Liver (tissue), 8 donors: ENCODE measurements at regions not wholly inside any gene's neighbourhood (a gene's known extent, or its start where the extent isn't known, plus 50 kb on each side); places are given as distances from the start of the nearest gene placed in this dataset.

Experiments
- DNase-seq: peaks from one replicate; pipeline ENCODE4 v3.0.0-alpha.2; 2017; ENCODE audit warnings: low spot score
- H3K27ac ChIP-seq, 2 donors: one replicate each; pipeline ENCODE4 v1.7.0; 2013; ENCODE audit warnings: inconsistent platforms in 2 of 2, low read length in 2 of 2, control low read depth in 1 of 2, low read depth in 1 of 2, mild to moderate bottlenecking in 1 of 2
- H3K27me3 ChIP-seq, 4 donors: one replicate each; pipeline versions ENCODE4 v1.6.1 to v1.7.0; 2013; ENCODE audit warnings: low read length in 3 of 4, inconsistent platforms in 1 of 4, mild to moderate bottlenecking in 1 of 4, moderate library complexity in 1 of 4; ENCODE audit not compliant: control insufficient read depth in 4 of 4, insufficient read depth in 4 of 4
- H3K36me3 ChIP-seq, 4 donors: one replicate each; pipeline versions ENCODE4 v1.6.1 to v1.7.0; 2013; ENCODE audit warnings: low read length in 3 of 4, mild to moderate bottlenecking in 3 of 4, low read depth in 1 of 4, moderate library complexity in 1 of 4; ENCODE audit not compliant: control insufficient read depth in 4 of 4, insufficient read depth in 3 of 4
- H3K4me1 ChIP-seq, 4 donors: one replicate each; pipeline versions ENCODE4 v1.6.1 to v1.7.0; 2013; ENCODE audit warnings: low read length in 3 of 4, mild to moderate bottlenecking in 3 of 4, moderate library complexity in 1 of 4; ENCODE audit not compliant: control insufficient read depth in 4 of 4, insufficient read depth in 4 of 4
- H3K4me3 ChIP-seq, 3 donors: one replicate each; pipeline versions ENCODE4 v1.6.1 to v1.7.0; 2013; ENCODE audit warnings: low read length in 3 of 3, control low read depth in 1 of 3, low read depth in 1 of 3, mild to moderate bottlenecking in 1 of 3
- H3K9ac ChIP-seq, 2 donors: one replicate each; pipeline ENCODE4 v1.7.0; 2013; ENCODE audit warnings: low read length in 2 of 2, mild to moderate bottlenecking in 2 of 2, moderate library complexity in 2 of 2, control low read depth in 1 of 2, low read depth in 1 of 2
- H3K9me3 ChIP-seq, 4 donors: one replicate each; pipeline versions ENCODE4 v1.6.1 to v1.7.0; 2013; ENCODE audit warnings: low read length in 3 of 4; ENCODE audit not compliant: control insufficient read depth in 4 of 4
- EGR1 ChIP-seq, 2 donors: IDR thresholded peaks; 2 replicates each; pipeline ENCODE4 v1.6.1; 2016 to 2018; ENCODE audit warnings: antibody characterized with exemption in 2 of 2, low read depth in 2 of 2
- GABPA ChIP-seq, 2 donors: IDR thresholded peaks in 1 of 2; conservative IDR thresholded peaks in 1 of 2; 2 replicates each; pipeline ENCODE4 v1.6.1; 2016; ENCODE audit warnings: antibody characterized with exemption in 2 of 2, mild to moderate bottlenecking in 1 of 2, moderate library complexity in 1 of 2
- HNF4A ChIP-seq, 2 donors: conservative IDR thresholded peaks; 2 replicates each; pipeline ENCODE4 v1.6.1; 2016; ENCODE audit warnings: antibody characterized with exemption in 2 of 2, mild to moderate bottlenecking in 2 of 2
- HNF4G ChIP-seq: IDR thresholded peaks from 2 replicates; pipeline ENCODE4 v1.6.1; 2016; ENCODE audit warnings: antibody characterized with exemption
- JUND ChIP-seq, 2 donors: IDR thresholded peaks; 2 replicates each; pipeline ENCODE4 v1.6.1; 2016; ENCODE audit warnings: antibody characterized with exemption in 2 of 2
- SP1 ChIP-seq: IDR thresholded peaks from 2 replicates; pipeline ENCODE4 v1.6.1; 2018; ENCODE audit warnings: antibody characterized with exemption, mild to moderate bottlenecking
- YY1 ChIP-seq: IDR thresholded peaks from 2 replicates; pipeline ENCODE4 v1.6.1; 2016; ENCODE audit warnings: antibody characterized with exemption, mild to moderate bottlenecking
- WGBS: extraction: QIAGEN DNeasy Blood & Tissue Kit; methylation state at CpG from one replicate; pipeline ENCODE4 v1.1.7; 2013; 5-methylcytosine and 5-hydroxymethylcytosine counted together
- TF ChIP-seq, protein P1 (sequence below): IDR thresholded peaks from 2 replicates; pipeline ENCODE4 v1.6.1; 2016; ENCODE audit warnings: antibody characterized with exemption, mild to moderate bottlenecking
- TF ChIP-seq, protein P2 (sequence below): IDR thresholded peaks from 2 replicates; pipeline ENCODE4 v1.6.1; 2016; ENCODE audit warnings: antibody characterized with exemption
- TF ChIP-seq, protein P3 (sequence below): fragments of 150-350 bp; IDR thresholded peaks from 2 replicates; pipeline ENCODE4 v1.5.1; 2017; ENCODE audit warnings: improper control_type of control experiment, low read depth, low read length; ENCODE audit not compliant: missing input control
- donor health status: healthy.
- donor health status: healthy.
- donor health status: healthy.
- donor health status: healthy.
- donor health status: healthy.

DNA sequence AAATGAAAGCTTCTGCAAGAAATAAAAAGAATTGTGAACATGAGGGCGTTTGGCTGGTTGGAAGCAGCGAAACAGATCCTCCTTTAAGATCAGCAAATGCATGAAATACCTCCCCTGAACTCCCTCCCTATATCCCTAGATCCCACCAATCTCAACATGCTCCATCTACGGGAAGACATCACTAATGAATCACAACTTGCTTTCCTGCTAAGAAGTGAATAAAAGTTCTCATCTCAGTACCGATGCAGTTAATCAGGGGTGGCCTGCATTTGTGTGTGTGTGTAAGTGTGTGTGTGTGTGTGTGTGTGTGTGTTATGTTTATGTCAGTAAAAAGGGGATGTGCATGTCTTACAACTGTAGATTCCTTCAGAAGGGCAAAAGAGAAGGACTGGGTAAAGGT is 238.7 kb downstream of the LIG4 start (continued):
- TF ChIP-seq, protein P1, sequence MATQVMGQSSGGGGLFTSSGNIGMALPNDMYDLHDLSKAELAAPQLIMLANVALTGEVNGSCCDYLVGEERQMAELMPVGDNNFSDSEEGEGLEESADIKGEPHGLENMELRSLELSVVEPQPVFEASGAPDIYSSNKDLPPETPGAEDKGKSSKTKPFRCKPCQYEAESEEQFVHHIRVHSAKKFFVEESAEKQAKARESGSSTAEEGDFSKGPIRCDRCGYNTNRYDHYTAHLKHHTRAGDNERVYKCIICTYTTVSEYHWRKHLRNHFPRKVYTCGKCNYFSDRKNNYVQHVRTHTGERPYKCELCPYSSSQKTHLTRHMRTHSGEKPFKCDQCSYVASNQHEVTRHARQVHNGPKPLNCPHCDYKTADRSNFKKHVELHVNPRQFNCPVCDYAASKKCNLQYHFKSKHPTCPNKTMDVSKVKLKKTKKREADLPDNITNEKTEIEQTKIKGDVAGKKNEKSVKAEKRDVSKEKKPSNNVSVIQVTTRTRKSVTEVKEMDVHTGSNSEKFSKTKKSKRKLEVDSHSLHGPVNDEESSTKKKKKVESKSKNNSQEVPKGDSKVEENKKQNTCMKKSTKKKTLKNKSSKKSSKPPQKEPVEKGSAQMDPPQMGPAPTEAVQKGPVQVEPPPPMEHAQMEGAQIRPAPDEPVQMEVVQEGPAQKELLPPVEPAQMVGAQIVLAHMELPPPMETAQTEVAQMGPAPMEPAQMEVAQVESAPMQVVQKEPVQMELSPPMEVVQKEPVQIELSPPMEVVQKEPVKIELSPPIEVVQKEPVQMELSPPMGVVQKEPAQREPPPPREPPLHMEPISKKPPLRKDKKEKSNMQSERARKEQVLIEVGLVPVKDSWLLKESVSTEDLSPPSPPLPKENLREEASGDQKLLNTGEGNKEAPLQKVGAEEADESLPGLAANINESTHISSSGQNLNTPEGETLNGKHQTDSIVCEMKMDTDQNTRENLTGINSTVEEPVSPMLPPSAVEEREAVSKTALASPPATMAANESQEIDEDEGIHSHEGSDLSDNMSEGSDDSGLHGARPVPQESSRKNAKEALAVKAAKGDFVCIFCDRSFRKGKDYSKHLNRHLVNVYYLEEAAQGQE, result no peak
- TF ChIP-seq HNF4A (conservative IDR thresholded peaks at IDR 0.05), result no peak
- no peak for TF ChIP-seq GABPA (IDR thresholded peaks at IDR 0.05 in 1 of 2, conservative IDR thresholded peaks at IDR 0.05 in 1 of 2)
- no peak for TF ChIP-seq YY1
- no peak for TF ChIP-seq EGR1 (IDR thresholded peaks at IDR 0.05; ENCODE audit: low read depth in 2 of 2)
- TF ChIP-seq SP1, result no peak

DNA sequence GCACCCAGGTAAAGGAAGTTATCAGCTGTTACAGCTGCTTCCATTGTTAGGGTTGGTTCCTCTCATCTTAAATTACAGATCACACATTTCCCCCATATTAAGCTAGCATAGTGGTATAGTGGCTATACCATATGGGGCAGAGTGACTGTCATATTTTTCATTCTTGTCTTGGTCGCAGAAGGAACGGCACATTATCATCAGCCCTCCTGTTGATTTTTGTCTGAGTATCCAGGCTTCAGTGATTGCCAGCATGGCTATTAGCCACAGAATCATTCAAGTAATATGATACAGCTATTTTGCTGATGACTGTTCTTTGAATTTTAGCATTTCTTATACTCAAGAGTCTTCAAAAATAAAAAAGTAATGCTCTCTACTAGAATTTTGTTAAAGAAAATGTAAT is 240.9 kb downstream of the LIG4 start:
- WGBS, result 82% methylated on average over 2 of the region's 2 CpGs
- no peak overlapping the region for H3K9ac ChIP-seq
- TF ChIP-seq JUND (IDR thresholded peaks at IDR 0.05) (no peak), EGR1 (IDR thresholded peaks at IDR 0.05; ENCODE audit: low read depth in 2 of 2) (no peak), YY1 (no peak)
- no peaks in the 10 kb centered on the region for H3K4me1 ChIP-seq
- no peak for DNase-seq
- H3K36me3 ChIP-seq, result no peaks in the 10 kb centered on the region
- H3K27me3 ChIP-seq, result no peaks in the 10 kb centered on the region
- no peaks in the 10 kb centered on the region for H3K9me3 ChIP-seq
- no peak overlapping the region for H3K4me3 ChIP-seq
- no peak overlapping the region for H3K27ac ChIP-seq

DNA sequence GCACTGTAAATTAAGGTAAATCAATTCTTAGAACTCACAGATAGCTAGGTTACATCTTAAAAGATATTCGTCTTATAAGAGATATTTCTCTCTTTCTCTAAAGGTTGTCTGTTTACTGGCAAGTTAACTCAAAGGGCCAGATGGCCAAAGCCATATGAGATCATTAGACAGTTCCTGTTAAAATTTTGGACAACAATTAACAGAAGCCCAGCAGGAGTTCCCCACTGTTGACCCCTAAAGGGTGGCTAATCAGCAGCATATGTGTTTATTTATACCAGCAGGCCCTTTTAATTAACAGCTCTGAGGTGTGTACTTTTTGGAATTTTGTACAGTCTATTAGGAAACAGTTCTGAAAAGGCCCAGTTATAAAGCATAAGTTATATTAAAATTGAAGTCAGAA is 245.8 kb downstream of the LIG4 start:
- Histone ChIP-seq H3K36me3 (no peaks in the 10 kb centered on the region), H3K4me1 (no peaks in the 10 kb centered on the region), H3K27me3 (no peaks in the 10 kb centered on the region), H3K27ac (no peak overlapping the region), H3K4me3 (no peak overlapping the region), H3K9ac (no peak overlapping the region), H3K9me3 (no peaks in the 10 kb centered on the region)
- 70% methylated on average over 1 of the region's 1 CpG for WGBS
- no peak for DNase-seq
- TF ChIP-seq YY1 (no peak), HNF4G (no peak), JUND (IDR thresholded peaks at IDR 0.05) (no peak), HNF4A (conservative IDR thresholded peaks at IDR 0.05) (no peak)
- TF ChIP-seq, protein P2, sequence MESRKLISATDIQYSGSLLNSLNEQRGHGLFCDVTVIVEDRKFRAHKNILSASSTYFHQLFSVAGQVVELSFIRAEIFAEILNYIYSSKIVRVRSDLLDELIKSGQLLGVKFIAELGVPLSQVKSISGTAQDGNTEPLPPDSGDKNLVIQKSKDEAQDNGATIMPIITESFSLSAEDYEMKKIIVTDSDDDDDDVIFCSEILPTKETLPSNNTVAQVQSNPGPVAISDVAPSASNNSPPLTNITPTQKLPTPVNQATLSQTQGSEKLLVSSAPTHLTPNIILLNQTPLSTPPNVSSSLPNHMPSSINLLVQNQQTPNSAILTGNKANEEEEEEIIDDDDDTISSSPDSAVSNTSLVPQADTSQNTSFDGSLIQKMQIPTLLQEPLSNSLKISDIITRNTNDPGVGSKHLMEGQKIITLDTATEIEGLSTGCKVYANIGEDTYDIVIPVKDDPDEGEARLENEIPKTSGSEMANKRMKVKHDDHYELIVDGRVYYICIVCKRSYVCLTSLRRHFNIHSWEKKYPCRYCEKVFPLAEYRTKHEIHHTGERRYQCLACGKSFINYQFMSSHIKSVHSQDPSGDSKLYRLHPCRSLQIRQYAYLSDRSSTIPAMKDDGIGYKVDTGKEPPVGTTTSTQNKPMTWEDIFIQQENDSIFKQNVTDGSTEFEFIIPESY, result no peak
- TF ChIP-seq, protein P3, sequence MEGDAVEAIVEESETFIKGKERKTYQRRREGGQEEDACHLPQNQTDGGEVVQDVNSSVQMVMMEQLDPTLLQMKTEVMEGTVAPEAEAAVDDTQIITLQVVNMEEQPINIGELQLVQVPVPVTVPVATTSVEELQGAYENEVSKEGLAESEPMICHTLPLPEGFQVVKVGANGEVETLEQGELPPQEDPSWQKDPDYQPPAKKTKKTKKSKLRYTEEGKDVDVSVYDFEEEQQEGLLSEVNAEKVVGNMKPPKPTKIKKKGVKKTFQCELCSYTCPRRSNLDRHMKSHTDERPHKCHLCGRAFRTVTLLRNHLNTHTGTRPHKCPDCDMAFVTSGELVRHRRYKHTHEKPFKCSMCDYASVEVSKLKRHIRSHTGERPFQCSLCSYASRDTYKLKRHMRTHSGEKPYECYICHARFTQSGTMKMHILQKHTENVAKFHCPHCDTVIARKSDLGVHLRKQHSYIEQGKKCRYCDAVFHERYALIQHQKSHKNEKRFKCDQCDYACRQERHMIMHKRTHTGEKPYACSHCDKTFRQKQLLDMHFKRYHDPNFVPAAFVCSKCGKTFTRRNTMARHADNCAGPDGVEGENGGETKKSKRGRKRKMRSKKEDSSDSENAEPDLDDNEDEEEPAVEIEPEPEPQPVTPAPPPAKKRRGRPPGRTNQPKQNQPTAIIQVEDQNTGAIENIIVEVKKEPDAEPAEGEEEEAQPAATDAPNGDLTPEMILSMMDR, result no peak
